ENCODE measurements at regions not wholly inside any gene's neighbourhood (a gene's known extent, or its start where the extent isn't known, plus 50 kb on each side); places are given as distances from the start of the nearest gene placed in this dataset.

DNA sequence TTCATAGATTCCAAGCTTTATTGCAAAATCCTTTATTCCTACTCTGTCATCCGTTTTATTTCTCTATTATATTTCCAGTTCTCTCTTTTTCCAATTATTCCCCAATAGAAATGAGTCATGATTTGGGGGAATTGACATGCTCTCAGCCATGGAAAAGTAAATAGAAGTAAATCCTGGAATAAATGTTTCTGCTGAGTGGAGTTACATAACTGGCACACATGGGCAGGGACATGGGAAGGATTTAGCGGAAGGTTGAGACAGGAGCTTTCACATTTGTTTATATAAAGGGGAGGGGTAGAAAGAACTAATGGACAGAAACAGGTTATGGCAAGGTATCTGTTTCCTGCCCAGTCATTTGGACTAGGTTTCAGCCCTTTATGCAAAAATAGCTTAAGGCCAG is 221.6 kb downstream of the PLOD2 start:
- TF ChIP-seq ZNF274 (IDR thresholded peaks at IDR 0.05; ENCODE audit: low read depth, low read length) (no peak), YY1 (IDR thresholded peaks at IDR 0.05; ENCODE audit: insufficient read depth, insufficient read length) (no peak)

All from NT2/D1 (cell line).